ENCODE measurements at regions not wholly inside any gene's neighbourhood (a gene's known extent, or its start where the extent isn't known, plus 50 kb on each side); places are given as distances from the start of the nearest gene placed in this dataset.

- DNase-seq (ENCODE audit: low spot score) = no peak
- H3K27me3 Mint-ChIP-seq (ENCODE audit: low read depth) = no peaks in the 10 kb centered on the region
- POLR2A ChIA-PET = no interaction called here
- CTCF ChIA-PET = no interaction called here
- H3K4me3 Mint-ChIP-seq = no peak overlapping the region
- TF ChIP-seq, protein P1, sequence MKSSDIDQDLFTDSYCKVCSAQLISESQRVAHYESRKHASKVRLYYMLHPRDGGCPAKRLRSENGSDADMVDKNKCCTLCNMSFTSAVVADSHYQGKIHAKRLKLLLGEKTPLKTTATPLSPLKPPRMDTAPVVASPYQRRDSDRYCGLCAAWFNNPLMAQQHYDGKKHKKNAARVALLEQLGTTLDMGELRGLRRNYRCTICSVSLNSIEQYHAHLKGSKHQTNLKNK (CRISPR knock-in tag; IDR thresholded peaks at IDR 0.05) = no peak
- TF ChIP-seq ATF1 (CRISPR knock-in tag; IDR thresholded peaks at IDR 0.05) = no peak
- TF ChIP-seq, protein P2, sequence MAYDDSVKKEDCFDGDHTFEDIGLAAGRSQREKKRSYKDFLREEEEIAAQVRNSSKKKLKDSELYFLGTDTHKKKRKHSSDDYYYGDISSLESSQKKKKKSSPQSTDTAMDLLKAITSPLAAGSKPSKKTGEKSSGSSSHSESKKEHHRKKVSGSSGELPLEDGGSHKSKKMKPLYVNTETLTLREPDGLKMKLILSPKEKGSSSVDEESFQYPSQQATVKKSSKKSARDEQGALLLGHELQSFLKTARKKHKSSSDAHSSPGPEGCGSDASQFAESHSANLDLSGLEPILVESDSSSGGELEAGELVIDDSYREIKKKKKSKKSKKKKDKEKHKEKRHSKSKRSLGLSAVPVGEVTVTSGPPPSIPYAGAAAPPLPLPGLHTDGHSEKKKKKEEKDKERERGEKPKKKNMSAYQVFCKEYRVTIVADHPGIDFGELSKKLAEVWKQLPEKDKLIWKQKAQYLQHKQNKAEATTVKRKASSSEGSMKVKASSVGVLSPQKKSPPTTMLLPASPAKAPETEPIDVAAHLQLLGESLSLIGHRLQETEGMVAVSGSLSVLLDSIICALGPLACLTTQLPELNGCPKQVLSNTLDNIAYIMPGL (CRISPR knock-in tag; IDR thresholded peaks at IDR 0.05) = no peak
- TF ChIP-seq, protein P3, sequence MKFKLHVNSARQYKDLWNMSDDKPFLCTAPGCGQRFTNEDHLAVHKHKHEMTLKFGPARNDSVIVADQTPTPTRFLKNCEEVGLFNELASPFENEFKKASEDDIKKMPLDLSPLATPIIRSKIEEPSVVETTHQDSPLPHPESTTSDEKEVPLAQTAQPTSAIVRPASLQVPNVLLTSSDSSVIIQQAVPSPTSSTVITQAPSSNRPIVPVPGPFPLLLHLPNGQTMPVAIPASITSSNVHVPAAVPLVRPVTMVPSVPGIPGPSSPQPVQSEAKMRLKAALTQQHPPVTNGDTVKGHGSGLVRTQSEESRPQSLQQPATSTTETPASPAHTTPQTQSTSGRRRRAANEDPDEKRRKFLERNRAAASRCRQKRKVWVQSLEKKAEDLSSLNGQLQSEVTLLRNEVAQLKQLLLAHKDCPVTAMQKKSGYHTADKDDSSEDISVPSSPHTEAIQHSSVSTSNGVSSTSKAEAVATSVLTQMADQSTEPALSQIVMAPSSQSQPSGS (CRISPR knock-in tag; IDR thresholded peaks at IDR 0.05; ENCODE audit: borderline replicate concordance, low read depth) = no peak
- TF ChIP-seq, protein P4, sequence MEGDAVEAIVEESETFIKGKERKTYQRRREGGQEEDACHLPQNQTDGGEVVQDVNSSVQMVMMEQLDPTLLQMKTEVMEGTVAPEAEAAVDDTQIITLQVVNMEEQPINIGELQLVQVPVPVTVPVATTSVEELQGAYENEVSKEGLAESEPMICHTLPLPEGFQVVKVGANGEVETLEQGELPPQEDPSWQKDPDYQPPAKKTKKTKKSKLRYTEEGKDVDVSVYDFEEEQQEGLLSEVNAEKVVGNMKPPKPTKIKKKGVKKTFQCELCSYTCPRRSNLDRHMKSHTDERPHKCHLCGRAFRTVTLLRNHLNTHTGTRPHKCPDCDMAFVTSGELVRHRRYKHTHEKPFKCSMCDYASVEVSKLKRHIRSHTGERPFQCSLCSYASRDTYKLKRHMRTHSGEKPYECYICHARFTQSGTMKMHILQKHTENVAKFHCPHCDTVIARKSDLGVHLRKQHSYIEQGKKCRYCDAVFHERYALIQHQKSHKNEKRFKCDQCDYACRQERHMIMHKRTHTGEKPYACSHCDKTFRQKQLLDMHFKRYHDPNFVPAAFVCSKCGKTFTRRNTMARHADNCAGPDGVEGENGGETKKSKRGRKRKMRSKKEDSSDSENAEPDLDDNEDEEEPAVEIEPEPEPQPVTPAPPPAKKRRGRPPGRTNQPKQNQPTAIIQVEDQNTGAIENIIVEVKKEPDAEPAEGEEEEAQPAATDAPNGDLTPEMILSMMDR (IDR thresholded peaks at IDR 0.05) = no peak
- TF ChIP-seq, protein P5, sequence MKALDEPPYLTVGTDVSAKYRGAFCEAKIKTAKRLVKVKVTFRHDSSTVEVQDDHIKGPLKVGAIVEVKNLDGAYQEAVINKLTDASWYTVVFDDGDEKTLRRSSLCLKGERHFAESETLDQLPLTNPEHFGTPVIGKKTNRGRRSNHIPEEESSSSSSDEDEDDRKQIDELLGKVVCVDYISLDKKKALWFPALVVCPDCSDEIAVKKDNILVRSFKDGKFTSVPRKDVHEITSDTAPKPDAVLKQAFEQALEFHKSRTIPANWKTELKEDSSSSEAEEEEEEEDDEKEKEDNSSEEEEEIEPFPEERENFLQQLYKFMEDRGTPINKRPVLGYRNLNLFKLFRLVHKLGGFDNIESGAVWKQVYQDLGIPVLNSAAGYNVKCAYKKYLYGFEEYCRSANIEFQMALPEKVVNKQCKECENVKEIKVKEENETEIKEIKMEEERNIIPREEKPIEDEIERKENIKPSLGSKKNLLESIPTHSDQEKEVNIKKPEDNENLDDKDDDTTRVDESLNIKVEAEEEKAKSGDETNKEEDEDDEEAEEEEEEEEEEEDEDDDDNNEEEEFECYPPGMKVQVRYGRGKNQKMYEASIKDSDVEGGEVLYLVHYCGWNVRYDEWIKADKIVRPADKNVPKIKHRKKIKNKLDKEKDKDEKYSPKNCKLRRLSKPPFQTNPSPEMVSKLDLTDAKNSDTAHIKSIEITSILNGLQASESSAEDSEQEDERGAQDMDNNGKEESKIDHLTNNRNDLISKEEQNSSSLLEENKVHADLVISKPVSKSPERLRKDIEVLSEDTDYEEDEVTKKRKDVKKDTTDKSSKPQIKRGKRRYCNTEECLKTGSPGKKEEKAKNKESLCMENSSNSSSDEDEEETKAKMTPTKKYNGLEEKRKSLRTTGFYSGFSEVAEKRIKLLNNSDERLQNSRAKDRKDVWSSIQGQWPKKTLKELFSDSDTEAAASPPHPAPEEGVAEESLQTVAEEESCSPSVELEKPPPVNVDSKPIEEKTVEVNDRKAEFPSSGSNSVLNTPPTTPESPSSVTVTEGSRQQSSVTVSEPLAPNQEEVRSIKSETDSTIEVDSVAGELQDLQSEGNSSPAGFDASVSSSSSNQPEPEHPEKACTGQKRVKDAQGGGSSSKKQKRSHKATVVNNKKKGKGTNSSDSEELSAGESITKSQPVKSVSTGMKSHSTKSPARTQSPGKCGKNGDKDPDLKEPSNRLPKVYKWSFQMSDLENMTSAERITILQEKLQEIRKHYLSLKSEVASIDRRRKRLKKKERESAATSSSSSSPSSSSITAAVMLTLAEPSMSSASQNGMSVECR (CRISPR knock-in tag; IDR thresholded peaks at IDR 0.05; ENCODE audit: borderline replicate concordance) = no peak
- TF ChIP-seq NFYB (CRISPR knock-in tag; conservative IDR thresholded peaks at IDR 0.05; ENCODE audit: low read depth) = no peak
- no peak for TF ChIP-seq ZNF263 (CRISPR knock-in tag; IDR thresholded peaks at IDR 0.05; ENCODE audit: low read depth)
- TF ChIP-seq ZNF232 (CRISPR knock-in tag; IDR thresholded peaks at IDR 0.05) = no peak
- no peak for TF ChIP-seq NFE2L1 (CRISPR knock-in tag; IDR thresholded peaks at IDR 0.05)
- TF ChIP-seq ZNF396 (CRISPR knock-in tag; IDR thresholded peaks at IDR 0.05; ENCODE audit: borderline replicate concordance) = no peak
- no peak for TF ChIP-seq ZNF671 (CRISPR knock-in tag; IDR thresholded peaks at IDR 0.05)
- no peak for TF ChIP-seq FOXK1 (CRISPR knock-in tag; IDR thresholded peaks at IDR 0.05)
- no peak for TF ChIP-seq ZNF425 (CRISPR knock-in tag; conservative IDR thresholded peaks at IDR 0.05)
- no peak for TF ChIP-seq TCF7 (CRISPR knock-in tag; IDR thresholded peaks at IDR 0.05; ENCODE audit: low read depth)
- no peak for TF ChIP-seq SMAD3 (CRISPR knock-in tag; IDR thresholded peaks at IDR 0.05; ENCODE audit: borderline replicate concordance)
- peaks cover 20% of the 10 kb centered on the region for H3K9me3 Mint-ChIP-seq
- no peak overlapping the region for H3K27ac Mint-ChIP-seq
- H3K4me1 Mint-ChIP-seq = peaks cover 9% of the 10 kb centered on the region
- 0 out of 2 replicates have a peak, but pooled peaks cover 5% of the 10 kb centered on the region for H3K36me3 Mint-ChIP-seq
- no peak for ATAC-seq
Measured at GRCh38 chr4:128697323-128697722, 112.2 kb upstream of the JADE1 start.
